Vagina (tissue), 2 donors: ENCODE measurements at regions not wholly inside any gene's neighbourhood (a gene's known extent, or its start where the extent isn't known, plus 50 kb on each side); places are given as distances from the start of the nearest gene placed in this dataset.

ENCODE experiments used
- POLR2AphosphoS5 ChIP-seq, 2 donors: sonication (generic); formaldehyde crosslinking; IDR thresholded peaks; one replicate each; pipeline ENCODE4 v1.9.0; 2017; ENCODE audit warnings: antibody characterized with exemption in 2 of 2, mild to moderate bottlenecking in 2 of 2, low read depth in 1 of 2; ENCODE audit not compliant: insufficient read depth in 1 of 2
- TF ChIP-seq, protein P1 (sequence below), 3 experiments: fragments of 450-650 bp in 2 of 3; fragments of 200-600 bp in 1 of 3; sonication (generic) in 1 of 3; IDR thresholded peaks; one replicate each; pipeline ENCODE4 v1.5.1; 2017 to 2019; ENCODE audit warnings: antibody characterized with exemption in 3 of 3, mild to moderate bottlenecking in 2 of 3, moderate library complexity in 2 of 3

DNA sequence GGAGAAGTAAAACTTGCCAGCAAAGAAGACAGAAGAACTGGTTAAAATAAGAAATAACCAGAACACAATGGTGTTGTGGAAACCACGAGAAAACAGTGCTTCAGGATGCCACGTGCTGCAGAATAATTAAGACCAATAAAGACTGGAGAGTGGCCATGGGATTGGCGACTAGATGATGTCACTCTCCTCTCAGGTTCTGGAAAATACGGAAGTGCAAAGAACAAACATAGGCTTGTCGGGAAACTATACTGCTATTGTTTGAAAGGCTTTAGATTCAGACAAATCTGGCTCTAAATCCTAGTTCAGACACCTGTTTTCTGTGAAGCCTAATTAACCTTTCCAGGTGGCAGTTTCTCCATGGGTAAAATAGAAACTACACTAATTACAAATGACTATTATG is 138.4 kb upstream of the STXBP5 start:
- TF ChIP-seq, protein P1, sequence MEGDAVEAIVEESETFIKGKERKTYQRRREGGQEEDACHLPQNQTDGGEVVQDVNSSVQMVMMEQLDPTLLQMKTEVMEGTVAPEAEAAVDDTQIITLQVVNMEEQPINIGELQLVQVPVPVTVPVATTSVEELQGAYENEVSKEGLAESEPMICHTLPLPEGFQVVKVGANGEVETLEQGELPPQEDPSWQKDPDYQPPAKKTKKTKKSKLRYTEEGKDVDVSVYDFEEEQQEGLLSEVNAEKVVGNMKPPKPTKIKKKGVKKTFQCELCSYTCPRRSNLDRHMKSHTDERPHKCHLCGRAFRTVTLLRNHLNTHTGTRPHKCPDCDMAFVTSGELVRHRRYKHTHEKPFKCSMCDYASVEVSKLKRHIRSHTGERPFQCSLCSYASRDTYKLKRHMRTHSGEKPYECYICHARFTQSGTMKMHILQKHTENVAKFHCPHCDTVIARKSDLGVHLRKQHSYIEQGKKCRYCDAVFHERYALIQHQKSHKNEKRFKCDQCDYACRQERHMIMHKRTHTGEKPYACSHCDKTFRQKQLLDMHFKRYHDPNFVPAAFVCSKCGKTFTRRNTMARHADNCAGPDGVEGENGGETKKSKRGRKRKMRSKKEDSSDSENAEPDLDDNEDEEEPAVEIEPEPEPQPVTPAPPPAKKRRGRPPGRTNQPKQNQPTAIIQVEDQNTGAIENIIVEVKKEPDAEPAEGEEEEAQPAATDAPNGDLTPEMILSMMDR (IDR thresholded peaks at IDR 0.05) = no peak
- no peak for TF ChIP-seq POLR2AphosphoS5 (IDR thresholded peaks at IDR 0.05; ENCODE audit: insufficient read depth in 1 of 2, low read depth in 1 of 2)
